Smooth muscle cell (in vitro differentiated cells): ENCODE measurements at regions not wholly inside any gene's neighbourhood (a gene's known extent, or its start where the extent isn't known, plus 50 kb on each side); places are given as distances from the start of the nearest gene placed in this dataset.

ENCODE experiments used
- DNase-seq: peaks from one replicate; lab custom pipeline; 2025; ENCODE audit not compliant: unreplicated experiment; lab: John Stamatoyannopoulos, UW
- H2AFZ ChIP-seq: fragments of 200-600 bp; sonication (generic); 2 replicates; pipeline ENCODE4 v1.6.0; 2016; ENCODE audit warnings: antibody characterized with exemption, low read depth, mild to moderate bottlenecking
- H3F3A ChIP-seq: fragments of 200-600 bp; sonication (generic); 2 replicates; pipeline ENCODE4 v1.6.0; 2017; ENCODE audit warnings: antibody characterized with exemption, low read depth
- H3K27ac ChIP-seq: fragments of 200-600 bp; sonication (generic); 2 replicates; pipeline ENCODE4 v1.5.1; 2016; ENCODE audit warnings: low read depth, mild to moderate bottlenecking
- H3K27me3 ChIP-seq: fragments of 200-600 bp; sonication (generic); 2 replicates; pipeline ENCODE4 v1.6.1; 2016; ENCODE audit warnings: low read depth, mild to moderate bottlenecking
- H3K36me3 ChIP-seq: fragments of 200-600 bp; sonication (generic); 2 replicates; pipeline ENCODE4 v1.5.1; 2016; ENCODE audit warnings: low read depth
- H3K4me1 ChIP-seq: fragments of 200-600 bp; sonication (generic); 2 replicates; pipeline ENCODE4 v1.5.1; 2016; ENCODE audit warnings: low read depth
- H3K4me2 ChIP-seq: fragments of 200-600 bp; sonication (generic); 2 replicates; pipeline ENCODE4 v1.6.0; 2016; ENCODE audit warnings: mild to moderate bottlenecking
- H3K4me3 ChIP-seq: fragments of 200-600 bp; sonication (generic); 2 replicates; pipeline ENCODE4 v1.5.1; 2016; ENCODE audit warnings: mild to moderate bottlenecking
- H3K79me2 ChIP-seq: fragments of 200-600 bp; sonication (generic); 2 replicates; pipeline ENCODE4 v1.6.0; 2016; ENCODE audit warnings: low read depth, mild to moderate bottlenecking
- H3K9ac ChIP-seq: fragments of 200-600 bp; sonication (generic); 2 replicates; pipeline ENCODE4 v1.6.0; 2016; ENCODE audit warnings: low read depth
- H3K9me3 ChIP-seq: fragments of 200-600 bp; sonication (generic); replicated peaks from 2 replicates; pipeline ENCODE4 v1.5.1; 2016; ENCODE audit warnings: low read depth
- H4K20me1 ChIP-seq: fragments of 200-600 bp; sonication (generic); 2 replicates; pipeline ENCODE4 v1.6.0; 2016; ENCODE audit warnings: low read depth
- CTCF ChIP-seq: fragments of 200-600 bp; sonication (generic); IDR thresholded peaks from 2 replicates; pipeline ENCODE4 v1.5.1; 2017; ENCODE audit warnings: borderline replicate concordance, mild to moderate bottlenecking, antibody characterized with exemption; ENCODE audit not compliant: insufficient read depth, poor library complexity, severe bottlenecking
- WGBS: methylation state at CpG from one replicate; pipeline ENCODE4 v1.1.7; 2016; ENCODE audit warnings: low lambda C conversion rate; 5-methylcytosine and 5-hydroxymethylcytosine counted together

GRCh38 chr6:170039156-170040114 lies 251.4 kb downstream of the DLL1 start:
- TF ChIP-seq CTCF, result no peak
- Histone ChIP-seq H2AFZ (no peak overlapping the region), H3K79me2 (no peaks in the 10 kb centered on the region), H3K4me1 (no peaks in the 10 kb centered on the region), H4K20me1 (no peaks in the 10 kb centered on the region), H3K27ac (no peak overlapping the region), H3K4me2 (no peak overlapping the region), H3F3A (no peaks in the 10 kb centered on the region), H3K4me3 (no peak overlapping the region), H3K36me3 (no peaks in the 10 kb centered on the region), H3K9ac (no peak overlapping the region), H3K9me3 (no peaks in the 10 kb centered on the region), H3K27me3 (no peaks in the 10 kb centered on the region)
- no peak for DNase-seq
- WGBS, result 90% methylated on average over 21 of the region's 28 CpGs

GRCh38 chr6:170038708-170039107 lies 252.2 kb downstream of the DLL1 start:
- Histone ChIP-seq H3K9me3 (no peaks in the 10 kb centered on the region), H3K4me2 (no peak overlapping the region), H3K4me3 (no peak overlapping the region), H3K79me2 (no peaks in the 10 kb centered on the region), H4K20me1 (no peaks in the 10 kb centered on the region), H3F3A (no peaks in the 10 kb centered on the region), H2AFZ (no peak overlapping the region), H3K27me3 (no peaks in the 10 kb centered on the region), H3K36me3 (no peaks in the 10 kb centered on the region), H3K9ac (no peak overlapping the region), H3K27ac (no peak overlapping the region), H3K4me1 (no peaks in the 10 kb centered on the region)
- TF ChIP-seq CTCF, result no peak
- DNase-seq, result no peak
- WGBS, result 77% methylated on average over 9 of the region's 9 CpGs

GRCh38 chr6:170038251-170038650 lies 252.6 kb downstream of the DLL1 start:
- WGBS, result 85% methylated on average over 7 of the region's 7 CpGs
- TF ChIP-seq CTCF, result no peak
- DNase-seq, result no peak
- Histone ChIP-seq H3F3A (no peaks in the 10 kb centered on the region), H3K27me3 (no peaks in the 10 kb centered on the region), H3K9ac (no peak overlapping the region), H3K27ac (no peak overlapping the region), H3K4me1 (no peaks in the 10 kb centered on the region), H3K36me3 (no peaks in the 10 kb centered on the region), H2AFZ (no peak overlapping the region), H4K20me1 (no peaks in the 10 kb centered on the region), H3K4me2 (no peak overlapping the region), H3K79me2 (no peaks in the 10 kb centered on the region), H3K4me3 (no peak overlapping the region), H3K9me3 (no peaks in the 10 kb centered on the region)
